ENCODE measurements at regions not wholly inside any gene's neighbourhood (a gene's known extent, or its start where the extent isn't known, plus 50 kb on each side); places are given as distances from the start of the nearest gene placed in this dataset.

DNA sequence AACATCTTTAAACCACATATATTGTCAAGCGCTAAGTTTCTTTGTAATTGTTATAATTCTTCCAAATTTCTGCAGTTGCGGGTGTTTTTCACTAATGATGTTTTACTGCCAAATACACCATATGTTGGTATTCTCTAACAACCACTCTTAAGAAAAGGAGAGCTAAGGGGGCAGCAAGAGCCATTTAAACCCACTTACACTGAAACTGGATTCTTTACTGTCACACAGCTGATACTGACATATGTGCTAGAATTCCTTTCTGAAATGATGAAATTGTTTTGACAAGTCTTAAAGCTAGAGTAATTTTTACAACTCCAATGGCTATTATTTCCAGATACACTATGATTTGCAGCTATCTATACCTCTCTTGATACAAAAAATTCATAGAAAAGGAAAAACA, 483.1 kb downstream of the CDH11 start:
- ATAC-seq (ENCODE audit: insufficient number of reproducible peaks, low FRiP score, low read depth) (no peak), DNase-seq (ENCODE audit: low spot score) (no peak)
- Histone ChIP-seq H3K27me3 (replicated peaks; ENCODE audit: insufficient read depth) (no peaks in the 10 kb centered on the region), H3K9me3 (no peaks in the 10 kb centered on the region), H3K27ac (no peak overlapping the region), H3K4me1 (ENCODE audit: control insufficient read depth in 1 of 2, low read depth in 2 of 2) (no peaks in the 10 kb centered on the region), H3K4me3 (no peak overlapping the region), H3K36me3 (no peaks in the 10 kb centered on the region)
- TF ChIP-seq, protein P1, sequence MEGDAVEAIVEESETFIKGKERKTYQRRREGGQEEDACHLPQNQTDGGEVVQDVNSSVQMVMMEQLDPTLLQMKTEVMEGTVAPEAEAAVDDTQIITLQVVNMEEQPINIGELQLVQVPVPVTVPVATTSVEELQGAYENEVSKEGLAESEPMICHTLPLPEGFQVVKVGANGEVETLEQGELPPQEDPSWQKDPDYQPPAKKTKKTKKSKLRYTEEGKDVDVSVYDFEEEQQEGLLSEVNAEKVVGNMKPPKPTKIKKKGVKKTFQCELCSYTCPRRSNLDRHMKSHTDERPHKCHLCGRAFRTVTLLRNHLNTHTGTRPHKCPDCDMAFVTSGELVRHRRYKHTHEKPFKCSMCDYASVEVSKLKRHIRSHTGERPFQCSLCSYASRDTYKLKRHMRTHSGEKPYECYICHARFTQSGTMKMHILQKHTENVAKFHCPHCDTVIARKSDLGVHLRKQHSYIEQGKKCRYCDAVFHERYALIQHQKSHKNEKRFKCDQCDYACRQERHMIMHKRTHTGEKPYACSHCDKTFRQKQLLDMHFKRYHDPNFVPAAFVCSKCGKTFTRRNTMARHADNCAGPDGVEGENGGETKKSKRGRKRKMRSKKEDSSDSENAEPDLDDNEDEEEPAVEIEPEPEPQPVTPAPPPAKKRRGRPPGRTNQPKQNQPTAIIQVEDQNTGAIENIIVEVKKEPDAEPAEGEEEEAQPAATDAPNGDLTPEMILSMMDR (IDR thresholded peaks at IDR 0.05) = no peak

DNA sequence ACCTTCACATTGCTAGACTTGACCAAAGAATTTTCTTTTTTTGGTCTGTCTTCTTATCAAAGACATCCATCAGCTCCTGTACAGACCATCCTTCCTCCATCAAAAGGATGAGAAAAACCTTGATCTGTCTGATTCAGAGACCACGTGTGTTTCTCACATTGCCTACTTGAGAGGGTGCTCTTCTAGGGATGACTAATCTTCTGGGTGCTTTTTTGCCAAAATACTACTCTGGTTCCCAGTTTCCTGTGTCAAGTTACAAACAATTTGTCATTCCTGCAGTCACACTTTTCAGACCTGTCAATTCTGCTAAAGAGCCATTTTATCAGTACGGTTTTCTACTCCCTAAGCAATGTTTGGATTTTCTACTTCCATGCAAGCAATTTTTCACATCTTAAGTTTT, 492.2 kb downstream of the CDH11 start:
- H3K4me3 ChIP-seq = no peak overlapping the region
- TF ChIP-seq, protein P1 (IDR thresholded peaks at IDR 0.05) = no peak
- no peaks in the 10 kb centered on the region for H3K9me3 ChIP-seq
- no peak overlapping the region for H3K27ac ChIP-seq
- H3K4me1 ChIP-seq (ENCODE audit: control insufficient read depth in 1 of 2, low read depth in 2 of 2) = peaks cover 0 to 19% of the 10 kb centered on the region in 2 donors
- H3K27me3 ChIP-seq (replicated peaks; ENCODE audit: insufficient read depth) = no peaks in the 10 kb centered on the region
- no peaks in the 10 kb centered on the region for H3K36me3 ChIP-seq
- DNase-seq (ENCODE audit: low spot score) (no peak), ATAC-seq (ENCODE audit: insufficient number of reproducible peaks, low FRiP score, low read depth) (no peak)

DNA sequence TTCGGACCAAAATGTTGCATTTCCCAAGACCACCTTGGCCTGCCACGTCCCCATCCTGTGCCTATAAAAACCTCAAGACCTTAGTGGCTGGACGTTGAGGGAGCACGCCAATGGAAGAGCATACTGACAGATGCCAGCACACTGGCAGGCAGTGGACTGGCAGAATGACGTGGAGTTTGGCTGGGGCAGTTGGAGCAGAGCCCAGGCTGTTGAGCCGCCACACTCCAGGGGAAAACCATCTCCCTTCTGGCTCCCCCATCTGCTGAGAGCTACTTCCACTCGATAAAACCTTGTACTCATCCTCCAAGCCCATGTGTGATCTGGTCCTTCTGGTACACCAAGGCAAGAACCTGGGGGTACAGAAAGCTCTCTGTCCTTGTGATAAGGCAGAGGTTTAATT, 494.1 kb downstream of the CDH11 start:
- H3K27ac ChIP-seq = no peak overlapping the region
- no peaks in the 10 kb centered on the region for H3K27me3 ChIP-seq (replicated peaks; ENCODE audit: insufficient read depth)
- no peaks in the 10 kb centered on the region for H3K36me3 ChIP-seq
- no peaks in the 10 kb centered on the region for H3K9me3 ChIP-seq
- peaks cover 0 to 19% of the 10 kb centered on the region in 2 donors for H3K4me1 ChIP-seq (ENCODE audit: control insufficient read depth in 1 of 2, low read depth in 2 of 2)
- DNase-seq (ENCODE audit: low spot score) (no peak), ATAC-seq (ENCODE audit: insufficient number of reproducible peaks, low FRiP score, low read depth) (no peak)
- no peak overlapping the region for H3K4me3 ChIP-seq
- TF ChIP-seq, protein P1 (IDR thresholded peaks at IDR 0.05) = no peak

DNA sequence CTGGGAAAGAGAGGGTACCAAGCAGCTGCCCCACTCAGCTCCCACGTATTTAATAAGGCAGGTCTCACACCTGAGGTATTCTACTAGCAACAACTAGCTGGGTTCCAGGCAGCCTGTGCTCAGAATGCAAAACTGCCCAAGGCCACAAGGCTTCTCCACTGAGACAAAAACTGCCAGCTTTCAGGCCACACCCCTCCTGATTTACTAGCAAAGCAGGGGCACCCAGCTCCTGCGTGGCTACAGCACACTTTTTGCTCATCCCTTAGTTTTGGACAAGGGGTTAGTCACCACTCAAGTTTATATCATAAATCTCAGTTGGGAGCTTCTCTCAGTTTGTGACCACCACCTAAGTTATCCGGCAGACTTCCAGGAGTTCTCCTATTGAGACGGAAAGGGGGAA, 494.6 kb downstream of the CDH11 start:
- no peaks in the 10 kb centered on the region for H3K27me3 ChIP-seq (replicated peaks; ENCODE audit: insufficient read depth)
- DNase-seq (ENCODE audit: low spot score) (no peak), ATAC-seq (ENCODE audit: insufficient number of reproducible peaks, low FRiP score, low read depth) (no peak)
- no peak overlapping the region for H3K4me3 ChIP-seq
- H3K27ac ChIP-seq = no peak overlapping the region
- TF ChIP-seq, protein P1 (IDR thresholded peaks at IDR 0.05) = no peak
- no peaks in the 10 kb centered on the region for H3K9me3 ChIP-seq
- H3K36me3 ChIP-seq = no peaks in the 10 kb centered on the region
- H3K4me1 ChIP-seq (ENCODE audit: control insufficient read depth in 1 of 2, low read depth in 2 of 2) = peaks cover 0 to 19% of the 10 kb centered on the region in 2 donors

DNA sequence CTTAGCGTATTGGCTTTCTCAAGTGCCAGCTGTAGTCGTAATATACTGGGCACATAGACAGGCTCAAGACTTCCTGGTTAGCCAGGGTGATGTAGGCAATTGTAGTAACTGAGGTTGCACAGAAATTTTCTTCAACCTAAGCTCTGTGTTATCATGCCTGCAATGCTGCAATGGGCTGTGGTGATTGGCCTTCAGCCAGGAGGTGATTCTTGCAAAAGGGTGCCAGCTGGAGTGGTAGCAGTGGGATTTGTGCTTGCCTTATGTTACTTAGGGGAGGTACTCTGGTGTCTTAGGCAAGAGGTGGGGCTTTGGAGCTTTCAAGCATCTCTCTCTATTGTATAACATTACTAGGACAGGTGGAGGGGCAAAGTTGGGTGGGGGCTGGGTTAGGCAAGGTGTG, 495.1 kb downstream of the CDH11 start:
- H3K4me3 ChIP-seq = no peak overlapping the region
- peaks cover 0 to 19% of the 10 kb centered on the region in 2 donors for H3K4me1 ChIP-seq (ENCODE audit: control insufficient read depth in 1 of 2, low read depth in 2 of 2)
- no peak overlapping the region for H3K27ac ChIP-seq
- TF ChIP-seq, protein P1 (IDR thresholded peaks at IDR 0.05) = no peak
- H3K27me3 ChIP-seq (replicated peaks; ENCODE audit: insufficient read depth) = no peaks in the 10 kb centered on the region
- ATAC-seq (ENCODE audit: insufficient number of reproducible peaks, low FRiP score, low read depth) (no peak), DNase-seq (ENCODE audit: low spot score) (no peak)
- no peaks in the 10 kb centered on the region for H3K36me3 ChIP-seq
- no peaks in the 10 kb centered on the region for H3K9me3 ChIP-seq
